ENCODE measurements at regions not wholly inside any gene's neighbourhood (a gene's known extent, or its start where the extent isn't known, plus 50 kb on each side); places are given as distances from the start of the nearest gene placed in this dataset.

- DNase-seq (ENCODE audit: low spot score): no peak
Observed at GRCh38 chr13:105127732-105128131, 1407.7 kb downstream of the EFNB2 start.

GRCh38 chr13:105121221-105121620 lies 1414.2 kb downstream of the EFNB2 start:
- DNase-seq (ENCODE audit: low spot score): no peak

- no peak for DNase-seq (ENCODE audit: low spot score)
Observed at GRCh38 chr13:105118426-105118985, 1417.0 kb downstream of the EFNB2 start.

- no peak for DNase-seq (ENCODE audit: low spot score)
Observed at GRCh38 chr13:105116966-105117365, 1418.5 kb downstream of the EFNB2 start.

- DNase-seq (ENCODE audit: low spot score): no peak
Observed at GRCh38 chr13:105112561-105112960, 1422.9 kb downstream of the EFNB2 start.

GRCh38 chr13:105107781-105108180 lies 1427.7 kb downstream of the EFNB2 start:
- DNase-seq (ENCODE audit: low spot score): no peak

- no peak for DNase-seq (ENCODE audit: low spot score)
Observed at GRCh38 chr13:105105471-105105870, 1430.0 kb downstream of the EFNB2 start.

- DNase-seq (ENCODE audit: low spot score): no peak
Observed at GRCh38 chr13:105097521-105097920, 1437.9 kb downstream of the EFNB2 start.

- DNase-seq (ENCODE audit: low spot score): no peak
Observed at GRCh38 chr13:105089858-105090643, 1445.4 kb downstream of the EFNB2 start.

- DNase-seq (ENCODE audit: low spot score): no peak
Observed at GRCh38 chr13:105087945-105088344, 1447.5 kb downstream of the EFNB2 start.

GRCh38 chr13:105084931-105085330 lies 1450.5 kb downstream of the EFNB2 start:
- DNase-seq (ENCODE audit: low spot score): no peak

GRCh38 chr13:105083992-105084391 lies 1451.5 kb downstream of the EFNB2 start:
- no peak for DNase-seq (ENCODE audit: low spot score)

- no peak for DNase-seq (ENCODE audit: low spot score)
Observed at GRCh38 chr13:105074755-105075154, 1460.7 kb downstream of the EFNB2 start.

- no peak for DNase-seq (ENCODE audit: low spot score)
Observed at GRCh38 chr13:105073041-105073440, 1462.4 kb downstream of the EFNB2 start.

- DNase-seq (ENCODE audit: low spot score): no peak
Observed at GRCh38 chr13:105070452-105070851, 1465.0 kb downstream of the EFNB2 start.

GRCh38 chr13:105069106-105069505 lies 1466.4 kb downstream of the EFNB2 start:
- DNase-seq (ENCODE audit: low spot score): no peak

GRCh38 chr13:105063676-105064075 lies 1471.8 kb downstream of the EFNB2 start:
- DNase-seq (ENCODE audit: low spot score): no peak

GRCh38 chr13:105059786-105060185 lies 1475.7 kb downstream of the EFNB2 start:
- no peak for DNase-seq (ENCODE audit: low spot score)

GRCh38 chr13:105058517-105058916 lies 1476.9 kb downstream of the EFNB2 start:
- no peak for DNase-seq (ENCODE audit: low spot score)

GRCh38 chr13:105052711-105053110 lies 1482.8 kb downstream of the EFNB2 start:
- no peak for DNase-seq (ENCODE audit: low spot score)

- no peak for DNase-seq (ENCODE audit: low spot score)
Observed at GRCh38 chr13:105050686-105051085, 1484.8 kb downstream of the EFNB2 start.

GRCh38 chr13:105048677-105049076 lies 1486.8 kb downstream of the EFNB2 start:
- no peak for DNase-seq (ENCODE audit: low spot score)

- no peak for DNase-seq (ENCODE audit: low spot score)
Observed at GRCh38 chr13:105047676-105048295, 1487.7 kb downstream of the EFNB2 start.

All from hematopoietic multipotent progenitor cell treated with erythropoietin and hydrocortisone succinate and interleukin-3 and kit ligand, for 17 days (in vitro differentiated cells).